ENCODE measurements at regions not wholly inside any gene's neighbourhood (a gene's known extent, or its start where the extent isn't known, plus 50 kb on each side); places are given as distances from the start of the nearest gene placed in this dataset.
"Not testable (repeated sequence)": the region's sequence is repeated elsewhere in the genome, so short reads cannot be mapped to it uniquely, and the experiment has no call there.

GRCh38 chr6:15158821-15159619 lies 86.8 kb upstream of the JARID2 start:
- Histone ChIP-seq H2AFZ (ENCODE audit: low read length) (no peak overlapping the region), H3K27me3 (ENCODE audit: insufficient read depth, low read length) (no peaks in the 10 kb centered on the region), H4K20me1 (ENCODE audit: insufficient read depth, low read length) (no peaks in the 10 kb centered on the region), H3K4me2 (ENCODE audit: insufficient read depth, low read length) (no peak overlapping the region), H3K79me2 (ENCODE audit: insufficient read depth, low read length) (no peaks in the 10 kb centered on the region), H3K4me1 (ENCODE audit: insufficient read depth, low read length) (peaks cover 4% of the 10 kb centered on the region), H3K27ac (ENCODE audit: low read depth, low read length) (no peak overlapping the region), H3K9me3 (ENCODE audit: low read depth, low read length) (no peaks in the 10 kb centered on the region), H3K36me3 (ENCODE audit: insufficient read depth, low read length) (no peaks in the 10 kb centered on the region), H3K4me3 (ENCODE audit: insufficient read depth, low read length) (no peak overlapping the region)
- DNase-seq (ENCODE audit: insufficient read length, low spot score, missing footprints), result no peak
- TF ChIP-seq, protein P1, sequence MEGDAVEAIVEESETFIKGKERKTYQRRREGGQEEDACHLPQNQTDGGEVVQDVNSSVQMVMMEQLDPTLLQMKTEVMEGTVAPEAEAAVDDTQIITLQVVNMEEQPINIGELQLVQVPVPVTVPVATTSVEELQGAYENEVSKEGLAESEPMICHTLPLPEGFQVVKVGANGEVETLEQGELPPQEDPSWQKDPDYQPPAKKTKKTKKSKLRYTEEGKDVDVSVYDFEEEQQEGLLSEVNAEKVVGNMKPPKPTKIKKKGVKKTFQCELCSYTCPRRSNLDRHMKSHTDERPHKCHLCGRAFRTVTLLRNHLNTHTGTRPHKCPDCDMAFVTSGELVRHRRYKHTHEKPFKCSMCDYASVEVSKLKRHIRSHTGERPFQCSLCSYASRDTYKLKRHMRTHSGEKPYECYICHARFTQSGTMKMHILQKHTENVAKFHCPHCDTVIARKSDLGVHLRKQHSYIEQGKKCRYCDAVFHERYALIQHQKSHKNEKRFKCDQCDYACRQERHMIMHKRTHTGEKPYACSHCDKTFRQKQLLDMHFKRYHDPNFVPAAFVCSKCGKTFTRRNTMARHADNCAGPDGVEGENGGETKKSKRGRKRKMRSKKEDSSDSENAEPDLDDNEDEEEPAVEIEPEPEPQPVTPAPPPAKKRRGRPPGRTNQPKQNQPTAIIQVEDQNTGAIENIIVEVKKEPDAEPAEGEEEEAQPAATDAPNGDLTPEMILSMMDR (IDR thresholded peaks at IDR 0.05; ENCODE audit: extremely low read depth, low read depth, low read length), result no peak

DNA sequence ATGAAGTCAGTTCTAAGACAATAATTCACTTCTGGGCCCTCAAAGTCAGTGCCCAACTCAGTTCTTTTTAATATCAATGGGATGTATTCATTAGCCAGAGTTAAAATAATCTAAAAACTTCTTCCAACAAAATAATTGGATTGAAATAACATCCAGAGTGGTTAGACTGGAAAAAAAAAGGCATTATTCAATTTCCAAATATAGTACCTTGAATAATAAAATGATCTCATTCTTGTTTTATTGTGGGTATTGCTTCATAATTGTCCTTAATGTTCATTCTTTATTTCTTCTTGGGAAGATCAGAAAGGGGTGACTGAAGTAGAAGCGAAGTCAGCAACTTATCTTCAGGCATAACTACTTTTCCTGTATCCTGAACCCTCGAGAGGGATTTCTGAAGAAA lies 85.1 kb upstream of the JARID2 start:
- H3K4me1 ChIP-seq (ENCODE audit: insufficient read depth, low read length), result peaks cover 4% of the 10 kb centered on the region
- DNase-seq (ENCODE audit: insufficient read length, low spot score, missing footprints), result no peak

DNA sequence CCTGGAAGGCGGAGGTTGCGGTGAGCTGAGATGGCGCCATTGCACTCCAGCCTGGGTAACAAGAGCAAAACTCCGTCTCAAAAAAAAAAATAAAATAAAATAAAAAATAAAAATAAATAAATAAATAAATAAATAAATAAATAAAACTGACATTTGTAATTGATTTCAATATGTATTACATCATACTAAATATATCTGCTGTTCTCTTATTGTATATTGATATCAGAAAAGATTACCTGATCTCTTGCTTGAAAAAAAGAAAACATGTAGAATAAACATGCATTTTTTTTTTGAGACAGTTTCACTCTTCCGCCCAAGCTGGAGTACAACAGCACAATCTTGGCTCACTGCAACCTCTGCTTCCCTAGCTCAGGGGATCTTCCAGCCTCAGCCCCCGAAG lies 81.0 kb upstream of the JARID2 start:
- not testable (repeated sequence) for H3K4me1 ChIP-seq (ENCODE audit: insufficient read depth, low read length); H3K4me2 ChIP-seq (ENCODE audit: insufficient read depth, low read length); H3K4me3 ChIP-seq (ENCODE audit: insufficient read depth, low read length); H4K20me1 ChIP-seq (ENCODE audit: insufficient read depth, low read length); H3K27me3 ChIP-seq (ENCODE audit: insufficient read depth, low read length); H3K79me2 ChIP-seq (ENCODE audit: insufficient read depth, low read length); H3K9me3 ChIP-seq (ENCODE audit: low read depth, low read length); H3K27ac ChIP-seq (ENCODE audit: low read depth, low read length); H3K36me3 ChIP-seq (ENCODE audit: insufficient read depth, low read length); DNase-seq (ENCODE audit: insufficient read length, low spot score, missing footprints); H2AFZ ChIP-seq (ENCODE audit: low read length)

More for the DNA sequence above, 85.1 kb upstream of the JARID2 start:
- no peak overlapping the region for H3K4me3 ChIP-seq (ENCODE audit: insufficient read depth, low read length)
- no peak overlapping the region for H3K27ac ChIP-seq (ENCODE audit: low read depth, low read length)
- no peaks in the 10 kb centered on the region for H4K20me1 ChIP-seq (ENCODE audit: insufficient read depth, low read length)
- H3K4me2 ChIP-seq (ENCODE audit: insufficient read depth, low read length), result no peak overlapping the region
- no peaks in the 10 kb centered on the region for H3K79me2 ChIP-seq (ENCODE audit: insufficient read depth, low read length)
- H3K9me3 ChIP-seq (ENCODE audit: low read depth, low read length), result no peaks in the 10 kb centered on the region
- TF ChIP-seq, protein P1 (IDR thresholded peaks at IDR 0.05; ENCODE audit: extremely low read depth, low read depth, low read length), result no peak
- no peak overlapping the region for H2AFZ ChIP-seq (ENCODE audit: low read length)
- no peaks in the 10 kb centered on the region for H3K27me3 ChIP-seq (ENCODE audit: insufficient read depth, low read length)
- H3K36me3 ChIP-seq (ENCODE audit: insufficient read depth, low read length), result no peaks in the 10 kb centered on the region

DNA sequence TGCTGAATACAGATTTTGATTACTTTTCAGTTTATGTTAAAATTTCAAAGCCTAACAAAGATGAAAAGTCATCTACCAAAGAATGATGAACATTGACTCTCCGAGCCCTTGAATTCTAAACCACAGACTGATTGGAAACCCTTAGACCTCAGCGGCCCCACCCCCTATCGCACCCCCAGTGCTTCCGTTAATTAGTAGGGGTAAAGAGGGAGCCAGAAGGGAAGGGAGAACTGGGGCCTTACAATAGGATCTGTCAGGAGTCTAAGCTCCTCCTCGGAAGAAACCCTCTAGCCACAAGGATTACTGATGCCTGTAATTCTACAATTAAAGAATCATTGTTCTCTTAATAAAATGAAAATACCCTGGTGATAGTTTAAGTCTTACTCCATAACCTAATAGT lies 79.7 kb upstream of the JARID2 start:
- H3K36me3 ChIP-seq (ENCODE audit: insufficient read depth, low read length), result no peaks in the 10 kb centered on the region
- no peak overlapping the region for H3K4me2 ChIP-seq (ENCODE audit: insufficient read depth, low read length)
- H3K27me3 ChIP-seq (ENCODE audit: insufficient read depth, low read length), result no peaks in the 10 kb centered on the region
- DNase-seq (ENCODE audit: insufficient read length, low spot score, missing footprints), result peak; percentile 32
- H2AFZ ChIP-seq (ENCODE audit: low read length), result no peak overlapping the region
- H3K4me1 ChIP-seq (ENCODE audit: insufficient read depth, low read length), result peaks cover 3% of the 10 kb centered on the region
- no peak overlapping the region for H3K4me3 ChIP-seq (ENCODE audit: insufficient read depth, low read length)
- no peaks in the 10 kb centered on the region for H3K9me3 ChIP-seq (ENCODE audit: low read depth, low read length)
- TF ChIP-seq, protein P1 (IDR thresholded peaks at IDR 0.05; ENCODE audit: extremely low read depth, low read depth, low read length), result no peak
- no peaks in the 10 kb centered on the region for H4K20me1 ChIP-seq (ENCODE audit: insufficient read depth, low read length)
- no peaks in the 10 kb centered on the region for H3K79me2 ChIP-seq (ENCODE audit: insufficient read depth, low read length)
- no peak overlapping the region for H3K27ac ChIP-seq (ENCODE audit: low read depth, low read length)
